GM21737 (cell line): ENCODE measurements at regions not wholly inside any gene's neighbourhood (a gene's known extent, or its start where the extent isn't known, plus 50 kb on each side); places are given as distances from the start of the nearest gene placed in this dataset.
"Not testable (repeated sequence)": the region's sequence is repeated elsewhere in the genome, so short reads cannot be mapped to it uniquely, and the experiment has no call there.

Source experiments
- ATAC-seq: cut with Tn5 transposase; IDR thresholded peaks from one replicate; pipeline ENCODE4 v1.9.1; 2021; ENCODE audit warnings: mild to moderate bottlenecking, moderate library complexity; ENCODE audit not compliant: unreplicated experiment

DNA sequence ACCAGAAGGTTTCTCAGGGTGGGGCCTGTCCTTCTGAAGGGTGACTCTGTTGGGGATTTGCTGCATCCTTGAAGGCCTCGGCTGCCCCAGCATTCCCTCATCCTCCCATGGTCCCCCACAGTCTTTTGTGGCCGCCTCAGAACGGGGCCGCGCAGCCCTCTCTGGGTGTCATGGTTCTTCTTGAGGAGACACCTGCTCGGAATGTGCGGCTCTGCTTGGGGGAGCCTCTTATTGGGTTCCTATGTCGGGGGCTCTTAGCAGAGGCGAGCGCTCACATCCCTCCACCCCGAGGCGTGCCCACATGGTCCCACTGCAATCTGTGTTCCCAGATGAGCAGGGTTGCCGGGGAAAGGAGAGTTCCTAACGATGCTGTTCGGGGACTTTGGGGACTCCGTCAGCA, 1008.4 kb downstream of the BRD1 start:
- ATAC-seq, result no peak

DNA sequence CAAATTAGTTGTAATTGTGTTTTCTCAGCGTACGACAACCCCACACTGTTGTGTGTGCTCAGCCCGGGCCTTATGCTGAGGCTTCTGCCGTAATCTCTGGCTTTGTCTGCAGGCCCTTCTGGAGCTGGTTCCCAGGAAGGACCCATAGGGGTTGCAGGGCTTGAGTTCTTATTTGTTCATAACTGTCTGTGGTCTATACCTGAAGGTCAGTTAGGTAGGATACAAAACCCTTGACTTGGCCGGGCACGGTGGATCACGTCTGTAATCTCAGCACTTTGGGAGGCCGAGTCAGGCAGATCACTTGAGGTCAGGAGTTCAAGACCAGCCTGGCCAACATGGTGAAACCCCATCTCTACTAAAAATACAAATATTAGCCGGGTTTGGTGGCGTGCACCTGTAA, 1010.2 kb downstream of the BRD1 start:
- not testable (repeated sequence) for ATAC-seq

DNA sequence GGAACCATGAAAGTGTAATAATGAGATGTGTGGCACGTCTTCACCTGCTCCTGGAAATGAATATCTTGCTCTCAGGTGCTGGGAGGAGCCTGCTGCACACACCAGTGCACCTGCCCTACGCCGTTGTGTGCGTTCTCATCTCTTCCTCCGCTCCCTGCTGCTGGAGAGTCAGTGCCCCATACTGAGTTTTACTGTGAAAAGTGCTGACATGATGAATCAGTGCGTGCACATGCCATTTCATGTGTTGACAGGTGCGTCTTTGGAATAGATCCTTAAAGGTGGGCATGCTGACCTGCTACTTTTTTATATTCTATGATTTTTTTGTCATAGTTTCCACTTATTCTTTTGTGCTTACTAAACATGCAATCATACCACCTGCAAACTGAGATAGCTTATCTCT, 1015.8 kb downstream of the BRD1 start:
- ATAC-seq, result no peak

DNA sequence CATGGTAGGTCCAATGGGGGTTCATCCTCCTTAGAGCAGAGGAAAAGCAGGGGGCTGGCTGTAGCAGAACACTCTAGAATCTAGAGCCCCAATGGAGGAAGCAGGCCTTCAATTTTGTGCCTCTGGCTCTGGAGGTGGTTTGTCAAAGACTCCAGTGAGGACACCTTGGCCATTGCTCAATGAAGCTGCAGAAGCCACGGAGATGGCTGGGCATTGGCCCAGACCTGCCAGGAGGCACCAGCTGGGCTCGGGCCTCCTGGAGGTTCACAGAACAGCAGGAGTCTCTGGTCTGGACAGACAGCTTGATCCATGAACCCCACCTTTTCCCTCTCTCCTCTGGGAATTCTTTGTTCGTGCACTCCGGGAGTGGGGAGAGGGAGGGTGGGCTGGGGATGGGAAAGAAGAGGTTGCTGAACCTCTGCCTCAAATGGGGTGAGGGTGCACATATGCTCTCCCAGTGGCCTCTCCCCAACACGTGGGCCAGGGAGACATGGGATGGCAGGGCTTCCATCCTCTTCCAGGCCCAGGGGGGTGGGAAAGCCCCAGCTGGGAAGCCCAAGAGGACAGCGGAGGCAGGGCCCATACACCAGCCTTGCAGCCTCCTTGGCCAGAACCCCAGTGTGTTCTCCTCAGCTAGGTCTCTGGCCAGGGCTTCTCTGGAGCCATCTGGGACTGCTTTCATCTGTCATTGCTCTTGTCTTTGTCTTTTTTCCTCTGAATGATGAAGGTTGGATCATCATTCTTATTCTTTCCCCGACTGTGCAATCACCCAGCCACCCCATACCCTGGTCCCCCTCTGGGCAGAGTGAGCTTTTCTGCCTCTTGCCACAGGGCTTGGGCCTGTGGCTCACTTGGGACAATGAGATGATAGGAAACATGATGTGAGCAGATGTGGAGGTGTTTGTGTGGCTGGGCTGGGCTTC, 1019.4 kb downstream of the BRD1 start:
- no peak for ATAC-seq

DNA sequence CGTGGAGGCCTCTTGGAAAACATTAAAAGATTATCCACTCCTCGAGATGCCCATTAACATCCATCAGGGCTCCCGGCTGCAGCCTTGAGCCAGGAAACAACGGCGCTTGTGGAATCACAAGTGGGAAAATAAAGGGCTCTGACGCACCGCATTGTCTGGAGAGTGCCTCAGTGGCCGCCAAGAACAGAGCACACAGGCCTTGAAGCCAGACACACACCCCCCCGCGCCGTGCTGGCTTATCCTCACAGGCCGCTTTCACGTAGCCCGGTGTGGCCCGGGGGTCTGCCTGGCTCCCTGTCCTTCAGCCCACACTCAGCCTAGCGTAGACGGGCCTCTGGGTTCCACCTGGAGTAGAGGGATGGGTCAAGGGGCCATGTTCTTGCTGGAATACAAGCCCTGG, 1020.5 kb downstream of the BRD1 start:
- no peak for ATAC-seq

DNA sequence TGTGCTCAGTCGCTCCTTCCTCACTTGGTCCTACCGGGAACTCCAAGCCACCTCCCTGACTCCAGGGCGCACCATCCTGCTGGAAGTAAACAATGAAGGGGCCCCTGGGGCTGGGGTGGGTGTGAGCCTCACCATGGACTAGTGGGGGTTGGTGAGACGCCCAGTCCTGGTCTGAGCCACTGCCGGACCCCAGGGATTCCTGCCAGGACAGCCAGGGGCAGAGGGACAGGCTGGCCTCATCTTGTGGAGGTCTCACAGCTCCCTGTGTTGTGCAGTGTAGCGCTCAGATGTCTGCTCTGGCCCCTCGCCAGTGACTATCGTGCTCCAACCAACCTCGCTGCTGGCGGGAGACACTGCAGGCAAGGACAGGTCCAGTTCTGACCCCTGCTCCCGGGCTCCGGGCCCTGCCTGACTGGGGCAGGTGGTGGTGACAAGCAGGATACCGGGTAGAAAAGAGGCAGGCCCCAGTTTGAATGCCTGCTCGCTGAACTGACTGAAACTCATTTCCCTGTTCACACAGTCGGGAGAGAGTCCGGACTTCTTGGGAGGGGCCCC, 1021.4 kb downstream of the BRD1 start:
- no peak for ATAC-seq

DNA sequence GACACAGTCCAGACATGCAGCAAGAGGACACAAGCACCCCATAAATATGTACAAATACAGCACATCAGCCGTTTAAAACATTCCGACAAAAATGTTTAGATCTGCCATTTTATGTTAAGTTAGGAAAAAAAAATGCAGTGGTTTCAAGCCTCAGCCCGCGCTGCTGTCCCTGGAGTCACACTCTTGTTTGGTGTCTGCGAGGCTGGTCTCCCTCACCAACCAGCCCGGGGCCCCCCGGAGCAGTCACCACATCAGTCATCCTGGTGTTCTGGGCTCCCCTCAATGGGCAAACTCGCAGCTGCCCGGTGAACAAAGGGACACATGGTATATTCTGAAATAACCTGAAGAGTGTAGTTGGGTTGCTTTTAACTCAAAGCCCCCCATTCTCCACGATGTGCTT, 1022.2 kb downstream of the BRD1 start:
- no peak for ATAC-seq

DNA sequence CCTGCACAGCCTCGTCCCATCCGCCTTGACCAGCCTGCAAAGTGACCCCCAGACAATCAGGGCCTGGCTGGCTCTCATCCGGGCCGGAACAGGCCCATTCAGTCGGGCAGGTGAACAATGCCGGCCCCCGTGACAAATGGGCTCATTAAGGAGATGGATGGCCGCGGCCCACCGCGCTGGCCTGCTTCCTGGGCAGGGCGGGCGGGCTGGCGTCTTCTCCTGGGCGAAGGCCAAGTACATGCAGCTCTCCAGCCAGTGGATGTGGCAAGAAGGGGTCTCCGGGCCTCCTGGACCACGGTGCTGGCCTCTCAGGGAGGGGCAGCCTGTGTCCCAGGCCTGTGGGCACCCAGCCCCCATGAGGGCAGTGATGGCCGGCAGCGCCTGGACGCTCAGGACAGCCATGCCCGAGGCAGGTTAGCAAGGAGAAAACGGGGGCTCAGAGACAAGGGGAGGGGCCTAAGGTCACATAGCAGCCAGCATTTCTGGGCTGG, 1022.8 kb downstream of the BRD1 start:
- no peak for ATAC-seq

DNA sequence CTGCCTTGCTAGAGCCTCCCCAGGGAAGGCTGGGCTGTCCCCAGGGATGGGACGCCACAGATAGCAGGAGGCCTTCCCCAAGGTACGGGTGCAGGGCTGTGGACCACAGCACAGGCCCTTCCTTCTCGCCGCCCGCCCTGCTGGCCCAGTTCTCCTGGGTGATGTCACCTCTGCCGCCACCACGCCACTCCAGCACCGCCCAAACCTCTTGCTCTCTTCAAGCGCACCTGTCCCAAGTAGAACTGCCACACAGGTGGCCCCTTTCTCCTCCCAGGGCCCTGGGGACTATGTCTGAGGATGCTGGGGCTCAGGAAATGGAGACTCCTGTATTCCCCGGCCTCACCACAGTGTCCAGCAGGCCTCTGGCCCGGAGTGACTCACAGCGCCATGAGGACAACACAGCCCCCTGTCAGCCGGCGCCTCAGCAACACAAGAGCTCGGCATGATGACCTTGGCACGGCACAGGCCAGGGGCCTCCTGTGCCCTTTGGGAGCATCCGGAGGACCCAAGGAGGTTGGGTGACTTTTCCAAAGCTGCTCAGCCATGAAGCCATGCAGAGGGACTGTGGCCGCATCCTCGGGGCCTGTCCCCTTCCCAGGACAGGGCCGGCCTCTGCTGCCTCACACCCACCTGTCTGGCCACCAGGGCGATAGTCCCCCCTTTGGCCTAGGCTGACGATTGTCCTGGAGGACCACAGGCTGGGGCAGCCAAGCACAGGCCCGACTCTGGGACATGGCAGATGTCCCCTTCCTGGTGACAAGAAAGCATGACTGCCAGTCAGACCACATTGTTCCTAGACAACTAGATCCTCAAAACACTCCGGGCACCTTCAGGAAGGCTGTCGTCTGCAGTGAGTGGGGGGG, 1023.5 kb downstream of the BRD1 start:
- ATAC-seq, result no peak

DNA sequence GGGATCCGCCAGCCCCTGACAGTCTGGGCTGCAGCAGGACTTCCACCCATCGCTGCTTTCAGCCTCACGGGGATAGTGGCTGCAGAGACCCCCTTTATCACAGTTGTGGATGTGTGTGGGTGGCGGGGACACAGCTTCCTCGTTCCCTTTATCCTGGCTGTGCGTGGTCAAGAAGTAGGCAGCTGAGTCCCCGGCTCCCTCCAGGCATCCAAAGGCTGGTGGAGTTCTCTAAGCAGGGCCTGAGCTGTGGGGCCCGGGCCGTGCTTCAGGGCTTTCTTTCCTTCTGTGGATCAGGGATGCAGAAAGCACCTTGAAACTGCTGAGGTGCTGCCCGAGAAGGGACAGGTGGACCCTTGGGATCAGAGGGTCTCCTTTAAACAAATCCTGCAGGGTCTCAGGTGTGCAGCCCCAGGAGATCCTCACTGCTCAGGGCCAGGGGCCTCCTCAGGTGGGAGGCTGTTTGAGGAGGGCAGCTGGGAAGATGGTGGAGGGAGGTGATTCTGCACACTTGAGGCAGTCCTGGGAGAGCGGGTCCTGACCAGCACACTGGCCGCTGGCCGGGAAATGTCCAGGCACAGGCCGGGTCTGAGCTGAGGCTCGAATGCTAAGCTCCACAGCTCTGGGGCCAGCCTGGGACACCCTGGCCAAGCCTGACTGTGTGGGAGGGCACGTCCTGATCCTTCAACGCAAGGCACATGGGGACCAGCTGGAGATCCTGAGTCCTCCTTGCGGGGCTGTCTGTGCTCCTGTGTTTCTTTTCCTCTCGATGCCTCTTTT, 1024.3 kb downstream of the BRD1 start:
- no peak for ATAC-seq

DNA sequence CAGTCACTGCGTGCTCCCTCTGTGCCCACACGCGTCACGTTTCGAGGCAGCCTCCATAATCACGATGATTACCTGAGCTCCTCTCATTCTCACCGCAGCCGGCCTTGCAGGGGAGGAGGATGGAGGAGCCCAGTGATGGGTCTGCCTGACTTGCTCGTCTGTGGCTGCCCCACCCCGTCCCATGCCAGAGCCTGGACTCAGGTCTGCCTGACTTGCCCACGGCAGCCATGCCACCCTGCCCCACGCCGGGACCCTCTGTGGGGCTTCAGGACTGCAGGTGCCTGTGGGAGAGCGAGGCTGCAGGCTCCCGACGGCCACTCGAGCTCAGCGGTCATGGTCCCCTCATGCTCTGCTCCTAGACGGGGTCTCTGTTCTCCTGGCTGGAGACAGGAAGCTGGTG, 1025.1 kb downstream of the BRD1 start:
- ATAC-seq, result no peak

DNA sequence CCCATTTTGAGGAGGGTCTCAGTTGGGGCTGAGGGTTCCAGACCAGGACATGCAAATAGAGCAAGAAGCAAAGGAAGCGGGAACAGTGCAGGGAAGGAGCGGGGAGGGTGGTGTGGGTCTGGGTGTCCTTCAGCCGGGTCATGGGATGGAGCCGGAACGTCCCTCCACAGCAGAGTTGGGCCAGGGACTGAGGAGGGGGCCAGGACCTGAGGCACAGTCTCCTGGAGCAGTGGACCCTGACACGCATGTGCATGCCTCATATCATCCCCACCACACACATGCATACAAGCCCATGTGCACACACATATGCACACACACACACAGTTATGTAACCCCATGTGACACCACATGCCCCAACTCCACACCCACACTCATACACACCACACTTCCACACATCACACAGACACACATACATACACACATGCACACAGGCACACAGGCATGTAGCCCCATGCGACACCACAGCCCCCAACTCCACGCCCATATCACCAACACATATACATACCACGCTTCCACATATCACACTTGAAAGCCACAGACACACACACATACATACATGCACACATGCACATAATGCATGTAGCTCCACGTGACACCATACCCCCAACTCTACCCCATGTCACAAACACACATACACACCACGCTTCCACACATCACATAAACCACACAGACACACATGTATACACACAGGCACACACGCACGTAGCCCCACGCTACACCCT, 1026.6 kb downstream of the BRD1 start:
- ATAC-seq, result no peak

DNA sequence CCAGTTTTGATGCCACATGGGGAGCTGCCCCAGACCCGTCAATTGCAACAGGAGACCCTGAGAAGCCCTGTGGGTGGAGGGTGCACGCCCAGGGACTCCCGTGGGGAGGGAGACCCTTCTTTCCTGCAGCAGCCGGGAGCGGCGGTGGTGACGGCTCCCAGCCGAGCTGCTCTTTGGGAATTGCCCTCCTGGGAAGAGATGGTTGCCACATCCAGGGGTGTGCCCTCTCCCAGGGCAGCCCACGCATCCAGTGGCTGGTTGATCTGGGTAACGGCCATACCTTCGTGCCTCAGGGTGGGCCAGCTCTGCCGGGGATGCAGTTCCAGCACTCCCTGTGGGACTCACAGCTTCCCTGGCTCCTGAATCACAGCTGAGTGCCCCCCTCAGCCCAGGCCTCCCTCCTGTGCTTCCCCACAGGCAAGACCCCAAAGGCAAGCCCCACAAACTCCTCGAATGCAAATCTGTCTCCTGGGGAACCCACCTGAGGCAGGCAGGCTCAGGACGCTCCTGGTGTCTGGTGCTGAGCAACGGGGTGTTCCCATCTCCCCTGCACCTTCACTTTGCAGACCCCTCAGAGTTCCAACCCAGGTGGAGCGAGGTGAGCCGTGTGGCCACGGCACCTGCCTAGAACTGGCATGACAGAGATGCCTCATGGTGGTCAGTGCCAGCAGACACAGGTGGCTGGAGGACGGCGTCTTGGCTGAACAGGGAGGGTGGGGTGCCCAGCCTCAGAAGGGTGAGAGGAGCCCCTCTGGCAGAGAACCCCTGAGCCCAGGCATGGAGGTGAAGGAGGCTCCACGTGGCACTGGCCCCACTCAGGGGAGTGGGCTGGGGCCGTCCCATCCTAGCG, 1027.4 kb downstream of the BRD1 start:
- no peak for ATAC-seq

DNA sequence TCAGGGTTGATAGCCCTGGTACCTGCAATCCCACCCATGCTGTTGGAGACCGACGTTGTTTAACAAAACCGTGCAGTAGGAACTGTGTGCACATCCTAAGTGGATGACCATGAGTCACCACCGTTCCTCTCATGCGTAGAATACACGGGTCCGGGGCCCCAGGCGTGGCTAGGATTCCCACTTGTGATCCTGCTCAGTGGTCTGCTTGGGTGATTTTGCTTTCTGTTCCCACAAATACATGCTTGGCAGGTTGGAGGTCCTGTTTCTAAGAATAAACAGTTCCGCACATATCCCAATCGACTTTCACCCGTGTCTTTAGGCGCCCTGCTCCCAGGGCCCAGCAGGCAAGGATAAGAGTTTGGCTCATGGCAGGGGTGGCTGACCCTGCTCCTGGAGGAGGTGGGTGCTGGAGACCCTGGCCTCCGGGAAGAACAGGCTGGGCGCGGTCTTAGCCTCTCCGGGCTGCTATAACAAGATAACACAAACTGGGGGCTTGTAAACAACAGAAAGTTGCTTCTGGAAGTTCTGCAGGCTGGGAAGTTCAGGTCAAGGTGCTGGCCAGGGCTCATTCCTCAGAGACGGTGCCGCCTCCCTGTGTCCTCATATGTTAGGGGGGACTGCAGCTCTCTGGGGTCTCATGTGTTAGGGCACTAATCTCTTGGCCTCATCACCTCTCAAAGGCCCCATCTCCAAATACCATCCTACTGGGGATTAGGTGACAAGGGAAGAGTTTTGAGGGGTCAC, 1028.3 kb downstream of the BRD1 start:
- ATAC-seq, result no peak

DNA sequence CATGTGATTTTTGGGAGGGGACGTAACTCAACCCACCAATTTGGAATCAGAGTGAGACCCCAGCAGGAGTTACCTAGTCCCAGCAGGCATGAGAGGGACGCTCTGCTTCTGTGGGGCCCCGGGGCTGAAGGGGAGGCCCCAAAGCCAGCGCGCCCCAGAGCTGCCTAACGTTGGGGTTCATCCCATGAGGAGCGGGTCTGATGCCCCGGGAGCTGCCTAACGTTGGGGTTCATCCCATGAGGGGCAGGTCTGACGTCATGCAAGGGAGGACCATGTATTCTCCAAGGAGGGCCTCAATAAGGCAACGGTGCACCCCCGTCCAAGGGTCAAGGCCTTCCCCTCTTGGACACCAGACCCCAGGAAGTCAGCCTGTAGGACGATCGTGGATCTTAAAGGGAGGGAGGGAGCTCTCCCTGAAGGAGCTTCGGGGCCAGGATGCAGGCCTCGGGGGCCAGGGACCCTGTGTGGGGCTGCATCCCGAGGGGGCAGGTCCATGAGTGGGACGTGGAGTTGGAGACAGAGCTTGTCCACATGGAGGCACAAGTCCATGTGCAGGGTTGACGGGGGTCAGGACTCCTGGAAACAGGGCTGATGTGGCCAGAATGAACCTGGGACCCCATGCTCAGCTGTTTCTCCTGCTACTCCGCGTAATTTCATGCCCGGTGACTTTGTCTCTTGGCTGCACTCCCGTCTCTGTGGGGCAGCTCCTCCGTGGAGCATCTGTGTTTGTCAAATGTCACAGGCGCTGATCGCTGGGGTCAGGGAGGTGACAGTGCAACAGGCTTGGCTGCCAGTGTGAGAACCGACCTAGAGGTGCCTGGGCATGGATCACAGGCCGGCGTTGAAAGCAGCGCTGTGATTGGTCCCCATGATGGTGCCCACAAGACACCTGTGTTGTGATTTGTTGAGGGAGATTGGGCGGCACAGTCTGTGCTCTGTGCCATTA, 1029.1 kb downstream of the BRD1 start:
- no peak for ATAC-seq

DNA sequence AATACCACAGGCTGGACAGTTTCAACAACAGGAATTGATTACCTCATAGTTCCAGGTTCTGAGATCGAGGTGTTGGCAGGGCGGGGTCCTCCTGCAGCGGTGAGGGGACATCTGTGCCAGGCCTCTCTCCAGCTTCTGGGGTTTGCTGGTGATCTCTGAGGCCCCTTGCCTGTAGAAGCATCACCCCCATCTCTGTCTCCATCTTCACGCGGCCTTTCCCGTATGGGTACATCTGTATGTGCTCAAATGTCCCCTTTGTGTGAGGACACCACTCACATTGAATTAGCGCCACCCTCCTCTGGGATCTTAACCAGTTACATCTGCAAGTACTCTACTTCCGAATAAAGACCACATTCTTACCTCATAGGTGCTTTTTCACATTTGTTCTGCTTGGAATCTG, 1029.9 kb downstream of the BRD1 start:
- no peak for ATAC-seq

DNA sequence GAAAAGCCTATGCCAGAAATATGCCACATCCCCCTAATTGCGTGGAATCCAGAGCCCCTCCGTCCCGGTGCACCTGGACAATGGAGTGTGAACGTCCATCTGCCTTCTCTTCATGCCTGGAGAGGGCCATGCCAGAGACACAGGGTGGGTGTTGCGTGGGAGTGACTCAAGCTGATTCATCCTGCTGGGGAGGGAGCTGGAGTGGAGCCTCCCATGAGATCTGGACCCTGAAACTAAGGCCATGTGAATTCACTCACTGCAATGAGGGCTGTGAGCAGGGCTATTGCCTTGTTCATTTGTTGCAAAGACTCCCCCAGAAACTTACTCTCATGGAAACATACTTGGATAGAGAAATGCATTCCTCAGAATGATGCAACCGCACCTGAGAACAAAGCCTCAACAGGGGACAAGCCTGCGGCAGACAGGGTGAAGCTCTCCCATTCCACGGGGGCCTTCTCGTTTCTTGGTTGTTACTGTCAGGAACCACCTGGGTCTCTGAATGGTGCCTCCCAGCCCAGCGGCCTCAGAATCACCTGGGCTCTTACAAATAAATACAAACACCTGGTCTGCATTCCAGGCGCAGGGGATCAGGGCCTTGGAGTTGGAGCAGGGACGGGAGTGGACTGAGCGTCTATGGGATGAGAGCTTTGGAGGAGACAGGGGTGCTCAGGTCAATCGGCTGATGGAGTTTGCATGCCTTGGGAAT, 1031.2 kb downstream of the BRD1 start:
- ATAC-seq, result no peak
